GM23248 (cell line): ENCODE measurements at regions not wholly inside any gene's neighbourhood (a gene's known extent, or its start where the extent isn't known, plus 50 kb on each side); places are given as distances from the start of the nearest gene placed in this dataset.

Source experiments
- EZH2 ChIP-seq: fragments of 200-600 bp; sonication (generic); IDR thresholded peaks from 2 replicates; pipeline ENCODE4 v1.6.1; 2018; ENCODE audit warnings: antibody characterized with exemption, mild to moderate bottlenecking; ENCODE audit not compliant: insufficient read depth, poor library complexity, severe bottlenecking
- EZH2phosphoT487 ChIP-seq: fragments of 200-600 bp; sonication (generic); IDR thresholded peaks from 2 replicates; pipeline ENCODE4 v1.6.1; 2018; ENCODE audit warnings: antibody characterized with exemption, moderate library complexity, mild to moderate bottlenecking, low read depth; ENCODE audit not compliant: insufficient read depth

- TF ChIP-seq EZH2 = no peak
- no peak for TF ChIP-seq EZH2phosphoT487
Observed at GRCh38 chr10:128892005-128892404, 575.0 kb upstream of the MGMT start.
